HG03045 (cell line): ENCODE measurements at regions not wholly inside any gene's neighbourhood (a gene's known extent, or its start where the extent isn't known, plus 50 kb on each side); places are given as distances from the start of the nearest gene placed in this dataset.
"Not testable (repeated sequence)": the region's sequence is repeated elsewhere in the genome, so short reads cannot be mapped to it uniquely, and the experiment has no call there.

Experiments
- ATAC-seq: cut with Tn5 transposase; IDR thresholded peaks from one replicate; pipeline ENCODE4 v1.9.1; 2021; ENCODE audit warnings: mild to moderate bottlenecking, moderate library complexity; ENCODE audit not compliant: unreplicated experiment

GRCh38 chrX:130550351-130550750 is 148.6 kb downstream of the RBMX2 start:
- no peak for ATAC-seq

DNA sequence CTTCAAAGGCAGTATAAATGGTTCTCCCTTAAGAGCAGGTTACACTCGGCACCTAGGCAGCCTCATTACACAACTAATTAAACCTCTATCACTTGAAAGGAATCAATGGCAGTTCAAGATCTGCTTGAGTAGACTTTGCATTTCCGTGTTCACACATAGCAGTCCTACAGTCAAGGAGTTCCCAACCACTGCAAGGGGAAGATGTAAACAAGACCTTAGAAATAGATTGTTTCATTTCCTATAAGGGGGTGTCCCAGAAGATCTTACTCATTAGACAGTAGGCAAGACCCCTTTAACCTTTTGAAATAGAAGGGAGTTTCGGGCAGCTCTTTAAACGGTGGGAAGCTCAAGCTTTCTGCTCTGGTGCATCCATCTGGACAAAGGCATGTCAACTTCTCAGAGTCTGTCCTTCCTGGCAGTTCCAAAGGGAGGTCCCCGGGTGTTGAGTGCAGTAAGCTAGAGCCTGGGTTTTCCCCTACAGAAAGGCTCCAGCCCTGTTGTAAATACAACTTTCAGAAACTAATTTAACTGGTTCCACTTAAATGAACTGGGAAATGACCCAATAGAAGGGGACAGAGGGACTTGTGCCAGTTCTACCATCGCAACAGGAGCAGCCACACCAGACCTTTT is 150.8 kb downstream of the RBMX2 start:
- ATAC-seq, result peak; percentile 65

GRCh38 chrX:130555341-130555740 is 153.6 kb downstream of the RBMX2 start:
- no peak for ATAC-seq

DNA sequence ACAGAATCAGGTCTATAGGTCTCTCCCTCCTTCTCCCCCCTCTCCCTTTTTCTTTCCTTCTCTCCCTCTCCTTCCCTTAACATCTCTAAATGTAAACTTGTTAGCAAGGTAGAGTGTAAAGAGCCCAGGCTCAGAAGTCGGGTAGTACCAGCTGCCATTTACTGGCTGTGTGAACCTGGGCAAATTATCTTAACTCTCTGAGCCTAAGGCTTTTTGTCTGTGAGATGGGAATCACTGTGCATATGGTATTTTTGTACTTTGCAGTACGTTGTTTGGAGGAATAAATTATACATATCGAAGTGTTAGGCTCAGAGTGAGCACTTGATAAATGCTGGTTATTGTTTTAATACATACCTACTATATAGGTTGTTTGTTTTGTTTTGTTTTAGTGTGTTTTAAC is 154.0 kb downstream of the RBMX2 start:
- ATAC-seq, result no peak

DNA sequence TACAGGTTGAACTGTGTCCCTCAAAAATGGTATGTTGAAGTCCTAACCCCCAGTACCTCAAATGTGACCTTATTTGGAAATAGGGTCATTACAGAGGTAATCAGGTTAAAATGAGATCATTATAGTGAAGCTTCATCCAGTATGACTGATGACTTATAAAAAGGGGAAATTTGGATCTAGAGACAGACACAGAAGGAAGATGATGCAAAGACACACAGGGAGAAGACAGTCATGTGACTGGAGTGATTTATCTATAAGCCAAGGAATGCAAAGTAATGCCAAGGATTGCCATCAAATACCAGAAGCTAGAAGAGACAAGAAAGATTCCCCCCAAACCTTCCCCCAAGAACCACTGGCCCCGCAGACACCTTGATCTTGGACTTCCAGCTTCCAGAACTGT is 155.2 kb downstream of the RBMX2 start:
- ATAC-seq, result no peak

DNA sequence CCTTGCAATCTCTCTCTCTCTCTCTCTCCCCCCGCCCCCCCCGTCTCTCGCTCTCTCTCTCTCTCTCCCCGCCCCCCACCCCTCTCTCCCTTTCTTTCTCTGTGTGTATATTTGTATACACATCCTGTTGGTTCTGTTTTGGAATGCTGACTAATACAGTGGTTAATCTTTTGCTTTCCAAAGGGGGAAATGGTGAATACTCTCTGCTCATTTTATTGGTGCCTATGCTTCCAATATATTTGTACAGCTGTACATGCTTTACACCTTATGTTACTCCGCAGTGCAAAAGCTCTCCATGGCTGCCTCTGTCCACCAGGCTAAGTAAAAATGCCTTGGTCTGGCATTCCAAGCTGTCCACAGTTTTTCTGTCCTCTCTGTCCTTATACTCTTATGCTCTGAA is 158.8 kb downstream of the RBMX2 start:
- ATAC-seq, result no peak

GRCh38 chrX:130561930-130562329 is 160.1 kb downstream of the RBMX2 start:
- no peak for ATAC-seq

DNA sequence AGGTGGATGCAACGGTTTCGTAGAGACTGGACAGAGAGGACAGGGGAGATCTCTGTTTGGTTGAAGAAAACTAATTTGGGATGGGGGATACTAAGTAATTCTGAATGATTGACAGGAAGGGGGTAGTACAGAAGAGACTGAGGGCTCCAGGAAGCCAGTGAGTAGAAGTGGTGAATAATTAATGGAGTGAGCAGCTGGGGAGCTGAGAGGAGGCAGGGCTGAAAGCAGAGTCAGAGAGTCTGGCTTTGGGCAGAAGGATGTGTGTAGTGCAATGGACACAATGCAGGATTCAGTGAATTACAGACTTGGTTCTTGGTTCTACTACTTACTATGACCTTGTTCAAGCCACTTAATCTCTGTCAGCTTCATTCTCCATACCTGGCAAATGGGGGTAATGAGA is 161.7 kb downstream of the RBMX2 start:
- no peak for ATAC-seq

GRCh38 chrX:130566028-130566683 is 164.4 kb downstream of the RBMX2 start:
- ATAC-seq, result no peak

- ATAC-seq, result not testable (repeated sequence)
Measured at GRCh38 chrX:130573030-130573429, 171.2 kb downstream of the RBMX2 start.
